Karpas-422 (cell line): ENCODE measurements at regions not wholly inside any gene's neighbourhood (a gene's known extent, or its start where the extent isn't known, plus 50 kb on each side); places are given as distances from the start of the nearest gene placed in this dataset.

Source experiments
- DNase-seq: peaks from one replicate; pipeline ENCODE4 v3.0.0-alpha.2; 2015
- H2AFZ ChIP-seq: fragments of 200-600 bp; sonication (generic); 2 replicates; pipeline ENCODE4 v1.6.1; 2014; ENCODE audit warnings: antibody characterized with exemption, low read length, mixed read lengths
- H3K27ac ChIP-seq: fragments of 200-600 bp; sonication (generic); 2 replicates; pipeline ENCODE4 v1.5.1; 2014; ENCODE audit warnings: mild to moderate bottlenecking, low read length, moderate library complexity
- H3K27me3 ChIP-seq: fragments of 200-600 bp; sonication (generic); 2 replicates; pipeline ENCODE4 v1.6.1; 2014; ENCODE audit warnings: low read length, mixed read lengths
- H3K36me3 ChIP-seq: fragments of 200-600 bp; sonication (generic); 2 replicates; pipeline ENCODE4 v1.6.1; 2014; ENCODE audit warnings: low read length, mixed read lengths; ENCODE audit not compliant: insufficient read depth
- H3K4me1 ChIP-seq: fragments of 200-600 bp; sonication (generic); 2 replicates; pipeline ENCODE4 v1.6.1; 2014; ENCODE audit warnings: mild to moderate bottlenecking, low read length, mixed read lengths
- H3K4me2 ChIP-seq: fragments of 200-600 bp; sonication (generic); 2 replicates; pipeline ENCODE4 v1.6.1; 2014; ENCODE audit warnings: low read length, low read depth, mild to moderate bottlenecking; ENCODE audit not compliant: poor library complexity, severe bottlenecking
- H3K4me3 ChIP-seq: fragments of 200-600 bp; sonication (generic); 2 replicates; pipeline ENCODE4 v1.5.1; 2014; ENCODE audit warnings: mild to moderate bottlenecking, antibody characterized with exemption, low read length, mixed read lengths
- H3K79me2 ChIP-seq: fragments of 200-600 bp; sonication (generic); 2 replicates; pipeline ENCODE4 v1.6.1; 2014; ENCODE audit warnings: mild to moderate bottlenecking, low read length, mixed read lengths
- H3K9ac ChIP-seq: fragments of 200-600 bp; sonication (generic); 2 replicates; pipeline ENCODE4 v1.6.0; 2014; ENCODE audit warnings: low read length
- H3K9me2 ChIP-seq: fragments of 200-600 bp; sonication (generic), shearing (Covaris generic); replicated peaks from 2 replicates; pipeline ENCODE4 v1.6.0; 2014; ENCODE audit warnings: mild to moderate bottlenecking, low read length, moderate library complexity; ENCODE audit not compliant: insufficient read depth
- H3K9me3 ChIP-seq: fragments of 300-700, 200-600 bp; sonication (generic); 2 replicates; pipeline ENCODE4 v1.6.1; 2014; ENCODE audit warnings: low read length, mixed read lengths
- H4K20me1 ChIP-seq: fragments of 200-600 bp; sonication (generic); 2 replicates; pipeline ENCODE4 v1.6.1; 2014; ENCODE audit warnings: mild to moderate bottlenecking, antibody characterized with exemption, low read length, low read depth; ENCODE audit not compliant: insufficient read depth

GRCh38 chr3:107983247-107983646 lies 107.6 kb downstream of the CD47 start:
- Histone ChIP-seq H3K9me3 (no peaks in the 10 kb centered on the region), H3K79me2 (no peaks in the 10 kb centered on the region), H3K4me1 (peaks cover 28% of the 10 kb centered on the region), H3K27me3 (no peaks in the 10 kb centered on the region), H3K27ac (no peak overlapping the region), H3K4me2 (no peak overlapping the region), H3K36me3 (no peaks in the 10 kb centered on the region), H3K9ac (no peak overlapping the region), H4K20me1 (no peaks in the 10 kb centered on the region), H3K9me2 (no peaks in the 10 kb centered on the region), H3K4me3 (no peak overlapping the region), H2AFZ (no peak overlapping the region)
- DNase-seq = no peak

- peaks cover 18% of the 10 kb centered on the region for H3K4me1 ChIP-seq
- no peak overlapping the region for H3K4me3 ChIP-seq
- no peak overlapping the region for H3K9ac ChIP-seq
- H3K9me3 ChIP-seq = no peaks in the 10 kb centered on the region
- H3K36me3 ChIP-seq = no peaks in the 10 kb centered on the region
- H3K27me3 ChIP-seq = no peaks in the 10 kb centered on the region
- H4K20me1 ChIP-seq = no peaks in the 10 kb centered on the region
- no peaks in the 10 kb centered on the region for H3K79me2 ChIP-seq
- H3K4me2 ChIP-seq = no peak overlapping the region
- no peak overlapping the region for H3K27ac ChIP-seq
- no peak for DNase-seq
- no peaks in the 10 kb centered on the region for H3K9me2 ChIP-seq
- H2AFZ ChIP-seq = no peak overlapping the region
These were observed 108.7 kb downstream of the CD47 start for GRCh38 chr3:107982165-107982564.

GRCh38 chr3:107981471-107982111 lies 109.2 kb downstream of the CD47 start:
- no peak for DNase-seq
- peaks cover 12% of the 10 kb centered on the region for H3K4me1 ChIP-seq
- H2AFZ ChIP-seq = no peak overlapping the region
- H3K9me2 ChIP-seq = no peaks in the 10 kb centered on the region
- H3K27ac ChIP-seq = no peak overlapping the region
- H3K79me2 ChIP-seq = no peaks in the 10 kb centered on the region
- no peaks in the 10 kb centered on the region for H3K27me3 ChIP-seq
- no peaks in the 10 kb centered on the region for H3K9me3 ChIP-seq
- H3K4me2 ChIP-seq = no peak overlapping the region
- H3K36me3 ChIP-seq = no peaks in the 10 kb centered on the region
- H3K4me3 ChIP-seq = no peak overlapping the region
- no peak overlapping the region for H3K9ac ChIP-seq
- H4K20me1 ChIP-seq = no peaks in the 10 kb centered on the region

DNA sequence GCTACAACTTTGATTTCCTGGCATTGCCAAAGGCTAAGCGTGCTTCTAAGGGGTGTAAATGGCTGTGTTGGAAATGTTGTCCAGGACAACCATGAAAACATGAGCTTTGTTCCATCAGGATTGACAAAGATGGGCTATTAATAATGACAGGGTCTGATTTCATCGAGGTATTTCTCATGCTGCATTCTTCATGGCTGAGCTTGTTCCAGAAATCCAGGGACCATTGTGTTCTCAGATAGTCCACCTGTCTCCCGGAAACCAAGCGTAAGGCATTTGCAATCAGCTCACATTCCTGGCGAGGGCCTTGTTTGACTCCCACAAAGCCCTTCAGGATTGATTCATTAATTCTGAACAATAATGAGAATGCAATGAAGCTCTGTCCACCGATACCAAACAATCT lies 111.3 kb downstream of the CD47 start:
- H3K4me3 ChIP-seq = no peak overlapping the region
- H3K79me2 ChIP-seq = no peaks in the 10 kb centered on the region
- no peaks in the 10 kb centered on the region for H3K36me3 ChIP-seq
- no peak for DNase-seq
- H4K20me1 ChIP-seq = no peaks in the 10 kb centered on the region
- no peaks in the 10 kb centered on the region for H3K9me2 ChIP-seq
- no peak overlapping the region for H3K9ac ChIP-seq
- H3K27me3 ChIP-seq = no peaks in the 10 kb centered on the region
- no peak overlapping the region for H3K27ac ChIP-seq
- H3K4me1 ChIP-seq = peaks cover 7% of the 10 kb centered on the region; the same call in 1 of the 2 replicates
- H2AFZ ChIP-seq = no peak overlapping the region
- no peaks in the 10 kb centered on the region for H3K9me3 ChIP-seq
- no peak overlapping the region for H3K4me2 ChIP-seq

DNA sequence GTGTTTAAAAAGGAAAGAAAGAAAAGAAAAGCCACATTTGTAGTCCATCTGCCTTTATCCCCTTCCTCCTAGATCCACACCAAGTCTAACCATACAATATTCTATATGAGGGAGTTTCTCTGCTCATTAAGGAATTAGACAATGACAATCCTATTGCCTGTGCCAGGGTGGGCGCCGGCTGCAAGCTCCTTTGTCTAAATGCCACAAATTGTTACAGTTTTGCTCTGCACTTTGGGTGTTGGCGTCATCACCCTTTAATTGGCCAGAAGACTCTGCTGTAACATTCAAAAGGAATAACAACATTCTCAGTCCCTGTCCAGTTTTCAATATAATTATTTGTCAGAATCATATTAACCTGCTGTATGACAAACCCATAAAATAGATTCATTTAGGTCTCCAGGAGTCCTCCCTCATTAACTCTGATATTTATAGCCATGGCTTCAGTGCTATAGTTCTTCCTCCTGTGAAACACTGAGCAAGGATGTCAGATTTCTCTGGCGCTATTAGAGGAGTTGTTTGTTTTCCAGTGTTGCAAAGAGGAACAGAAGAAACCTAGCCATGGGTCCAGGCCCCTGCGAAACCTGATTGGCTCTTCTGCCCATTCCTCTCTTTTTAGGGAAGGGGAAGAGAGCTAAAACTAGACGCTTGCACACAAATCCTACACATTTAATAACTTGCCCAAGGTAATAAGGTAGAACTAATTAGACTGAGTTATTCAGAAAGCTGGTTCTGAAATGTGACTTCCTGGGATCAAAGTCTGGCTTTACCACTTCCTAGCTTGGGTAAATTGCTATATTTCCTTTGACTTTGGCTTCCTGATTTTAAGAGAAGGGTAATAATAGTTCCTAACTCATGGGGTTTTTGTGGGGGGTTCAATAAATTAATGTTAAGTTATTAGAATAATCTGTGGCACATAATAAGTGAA lies 112.4 kb downstream of the CD47 start:
- H3K9me2 ChIP-seq = no peaks in the 10 kb centered on the region
- H3K36me3 ChIP-seq = no peaks in the 10 kb centered on the region
- no peak overlapping the region for H2AFZ ChIP-seq
- H4K20me1 ChIP-seq = no peaks in the 10 kb centered on the region
- no peaks in the 10 kb centered on the region for H3K79me2 ChIP-seq
- H3K27ac ChIP-seq = no peak overlapping the region
- no peak overlapping the region for H3K9ac ChIP-seq
- H3K4me3 ChIP-seq = no peak overlapping the region
- no peaks in the 10 kb centered on the region for H3K9me3 ChIP-seq
- no peak for DNase-seq
- no peaks in the 10 kb centered on the region for H3K27me3 ChIP-seq
- no peak overlapping the region for H3K4me2 ChIP-seq
- H3K4me1 ChIP-seq = peaks cover 7% of the 10 kb centered on the region; the same call in 1 of the 2 replicates

- DNase-seq = no peak
- H3K79me2 ChIP-seq = no peaks in the 10 kb centered on the region
- H3K9me2 ChIP-seq = no peaks in the 10 kb centered on the region
- no peak overlapping the region for H3K4me3 ChIP-seq
- no peak overlapping the region for H2AFZ ChIP-seq
- H3K4me2 ChIP-seq = no peak overlapping the region
- no peaks in the 10 kb centered on the region for H3K27me3 ChIP-seq
- H4K20me1 ChIP-seq = no peaks in the 10 kb centered on the region
- H3K9ac ChIP-seq = no peak overlapping the region
- H3K36me3 ChIP-seq = no peaks in the 10 kb centered on the region
- H3K9me3 ChIP-seq = no peaks in the 10 kb centered on the region
- no peak overlapping the region for H3K27ac ChIP-seq
- H3K4me1 ChIP-seq = peaks cover 7% of the 10 kb centered on the region; the same call in 1 of the 2 replicates
These were observed 113.4 kb downstream of the CD47 start for GRCh38 chr3:107977221-107978130.

- H3K4me3 ChIP-seq = no peak overlapping the region
These were observed 114.5 kb downstream of the CD47 start for GRCh38 chr3:107976202-107976800.

More at GRCh38 chr3:107976202-107976800, 114.5 kb downstream of the CD47 start:
- no peak overlapping the region for H3K4me2 ChIP-seq
- H3K9me2 ChIP-seq = no peaks in the 10 kb centered on the region
- no peaks in the 10 kb centered on the region for H3K36me3 ChIP-seq
- no peak overlapping the region for H2AFZ ChIP-seq
- DNase-seq = no peak
- H3K79me2 ChIP-seq = no peaks in the 10 kb centered on the region
- no peaks in the 10 kb centered on the region for H4K20me1 ChIP-seq
- H3K9me3 ChIP-seq = no peaks in the 10 kb centered on the region
- H3K4me1 ChIP-seq = peaks cover 7% of the 10 kb centered on the region; the same call in 1 of the 2 replicates
- H3K27me3 ChIP-seq = no peaks in the 10 kb centered on the region
- no peak overlapping the region for H3K9ac ChIP-seq
- H3K27ac ChIP-seq = no peak overlapping the region
